AG09309 (cell line): ENCODE measurements at regions not wholly inside any gene's neighbourhood (a gene's known extent, or its start where the extent isn't known, plus 50 kb on each side); places are given as distances from the start of the nearest gene placed in this dataset.

Source experiments
- DNase-seq: peaks from one replicate; pipeline ENCODE4 v3.0.0-alpha.2; 2010; ENCODE audit warnings: low read depth
- H3K4me3 ChIP-seq: 2 replicates; pipeline ENCODE4 v1.5.1; 2011; ENCODE audit warnings: mild to moderate bottlenecking, low read depth, low read length, moderate library complexity; ENCODE audit not compliant: control insufficient read depth
- TF ChIP-seq, protein P1 (sequence below): IDR thresholded peaks from 2 replicates; pipeline ENCODE4 v1.5.1; 2011; ENCODE audit warnings: mild to moderate bottlenecking, low read depth, low read length, inconsistent platforms; ENCODE audit not compliant: insufficient read depth, control insufficient read depth; ENCODE audit errors: missing control alignments

DNA sequence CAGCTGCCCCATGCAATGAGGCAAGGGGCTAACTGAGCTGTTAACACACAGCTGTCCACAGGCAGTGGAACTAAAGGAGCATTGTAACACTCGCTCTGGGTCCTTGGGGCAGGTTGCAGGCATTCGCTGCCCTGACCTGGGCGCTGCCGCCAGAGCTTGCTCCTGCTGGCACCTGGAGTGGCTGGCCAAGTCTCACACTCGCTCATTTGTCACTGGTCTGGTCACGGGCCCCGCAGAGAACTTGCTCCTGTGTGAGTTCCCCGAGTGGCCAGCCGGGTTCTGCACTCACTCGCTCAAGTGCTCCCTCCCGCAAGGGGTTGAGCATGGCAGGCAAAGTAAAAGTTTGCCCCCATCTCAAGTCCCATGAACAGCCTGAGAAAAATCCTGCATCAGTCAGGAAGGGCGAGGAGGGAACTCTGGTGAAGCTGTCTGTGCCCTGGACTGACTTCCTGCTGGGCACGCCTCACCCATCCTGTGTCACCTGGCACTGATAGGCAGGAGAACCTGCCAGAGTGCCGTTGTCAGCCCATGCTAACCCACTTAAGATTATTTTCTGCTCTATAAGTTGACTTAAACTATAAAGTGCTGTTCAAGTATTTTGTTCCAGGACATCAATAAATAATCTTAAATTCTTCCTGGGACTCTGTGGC is 934.8 kb upstream of the GYPC start:
- no peak for DNase-seq
- TF ChIP-seq, protein P1, sequence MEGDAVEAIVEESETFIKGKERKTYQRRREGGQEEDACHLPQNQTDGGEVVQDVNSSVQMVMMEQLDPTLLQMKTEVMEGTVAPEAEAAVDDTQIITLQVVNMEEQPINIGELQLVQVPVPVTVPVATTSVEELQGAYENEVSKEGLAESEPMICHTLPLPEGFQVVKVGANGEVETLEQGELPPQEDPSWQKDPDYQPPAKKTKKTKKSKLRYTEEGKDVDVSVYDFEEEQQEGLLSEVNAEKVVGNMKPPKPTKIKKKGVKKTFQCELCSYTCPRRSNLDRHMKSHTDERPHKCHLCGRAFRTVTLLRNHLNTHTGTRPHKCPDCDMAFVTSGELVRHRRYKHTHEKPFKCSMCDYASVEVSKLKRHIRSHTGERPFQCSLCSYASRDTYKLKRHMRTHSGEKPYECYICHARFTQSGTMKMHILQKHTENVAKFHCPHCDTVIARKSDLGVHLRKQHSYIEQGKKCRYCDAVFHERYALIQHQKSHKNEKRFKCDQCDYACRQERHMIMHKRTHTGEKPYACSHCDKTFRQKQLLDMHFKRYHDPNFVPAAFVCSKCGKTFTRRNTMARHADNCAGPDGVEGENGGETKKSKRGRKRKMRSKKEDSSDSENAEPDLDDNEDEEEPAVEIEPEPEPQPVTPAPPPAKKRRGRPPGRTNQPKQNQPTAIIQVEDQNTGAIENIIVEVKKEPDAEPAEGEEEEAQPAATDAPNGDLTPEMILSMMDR = no peak
- H3K4me3 ChIP-seq = no peak overlapping the region

DNA sequence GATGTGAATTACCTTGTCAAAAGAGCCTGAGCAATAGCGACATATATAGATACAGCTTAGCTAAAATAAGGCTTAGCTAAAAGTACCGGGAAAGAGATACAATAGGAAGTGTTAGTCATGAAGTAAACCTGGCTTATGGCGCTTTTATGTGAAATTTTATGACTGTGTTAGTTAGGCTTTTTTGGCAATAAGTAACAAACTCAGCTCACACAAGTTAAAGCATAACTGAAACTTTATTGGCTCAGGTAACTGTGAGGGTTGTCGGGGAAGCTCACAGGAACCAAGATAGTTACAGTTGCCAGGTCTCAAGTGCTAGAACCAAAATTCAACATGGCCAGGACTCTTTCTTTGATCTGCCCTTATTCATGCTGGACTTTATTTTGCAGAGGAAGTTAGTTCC is 925.0 kb upstream of the GYPC start:
- TF ChIP-seq, protein P1 = no peak
- H3K4me3 ChIP-seq = no peak overlapping the region
- DNase-seq = no peak

DNA sequence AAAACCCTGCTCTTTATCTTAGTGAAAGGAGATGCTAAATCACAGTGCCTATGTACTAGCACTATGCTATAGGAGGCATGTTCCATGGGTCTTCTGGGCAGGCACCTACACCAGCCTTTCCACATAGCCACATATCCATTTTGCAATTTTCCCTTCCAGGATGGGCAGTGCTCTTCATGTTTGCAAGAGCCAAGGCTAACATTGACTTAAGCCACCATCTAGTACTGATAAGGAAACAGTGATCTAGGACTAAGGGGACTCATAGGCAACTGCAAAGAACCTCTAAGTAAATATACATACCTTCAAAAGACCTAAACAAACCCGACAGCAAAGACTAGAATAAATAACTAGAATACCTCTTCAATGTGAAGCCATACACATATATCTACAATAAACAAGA is 919.7 kb upstream of the GYPC start:
- no peak for DNase-seq
- no peak overlapping the region for H3K4me3 ChIP-seq
- TF ChIP-seq, protein P1 = no peak

DNA sequence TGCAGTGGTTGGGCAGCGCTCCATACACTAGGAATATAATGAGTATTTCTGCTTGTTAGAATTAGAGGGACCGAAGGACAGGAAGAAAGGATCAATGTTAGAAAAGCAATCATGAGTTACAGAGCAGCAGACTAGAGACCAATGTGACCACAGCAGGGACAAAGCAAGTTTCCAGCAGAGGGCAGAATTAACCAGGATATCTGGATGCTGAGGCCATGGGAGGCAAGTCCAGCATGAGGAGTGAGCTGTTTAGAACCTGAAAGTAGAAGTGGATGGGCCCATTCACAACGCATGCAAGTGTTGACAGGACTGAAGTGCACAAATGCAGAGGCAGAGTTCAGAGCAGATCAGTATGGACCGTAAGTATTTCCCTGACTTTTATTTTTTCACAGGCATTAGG is 910.4 kb upstream of the GYPC start:
- H3K4me3 ChIP-seq = no peak overlapping the region
- TF ChIP-seq, protein P1 = no peak
- no peak for DNase-seq

DNA sequence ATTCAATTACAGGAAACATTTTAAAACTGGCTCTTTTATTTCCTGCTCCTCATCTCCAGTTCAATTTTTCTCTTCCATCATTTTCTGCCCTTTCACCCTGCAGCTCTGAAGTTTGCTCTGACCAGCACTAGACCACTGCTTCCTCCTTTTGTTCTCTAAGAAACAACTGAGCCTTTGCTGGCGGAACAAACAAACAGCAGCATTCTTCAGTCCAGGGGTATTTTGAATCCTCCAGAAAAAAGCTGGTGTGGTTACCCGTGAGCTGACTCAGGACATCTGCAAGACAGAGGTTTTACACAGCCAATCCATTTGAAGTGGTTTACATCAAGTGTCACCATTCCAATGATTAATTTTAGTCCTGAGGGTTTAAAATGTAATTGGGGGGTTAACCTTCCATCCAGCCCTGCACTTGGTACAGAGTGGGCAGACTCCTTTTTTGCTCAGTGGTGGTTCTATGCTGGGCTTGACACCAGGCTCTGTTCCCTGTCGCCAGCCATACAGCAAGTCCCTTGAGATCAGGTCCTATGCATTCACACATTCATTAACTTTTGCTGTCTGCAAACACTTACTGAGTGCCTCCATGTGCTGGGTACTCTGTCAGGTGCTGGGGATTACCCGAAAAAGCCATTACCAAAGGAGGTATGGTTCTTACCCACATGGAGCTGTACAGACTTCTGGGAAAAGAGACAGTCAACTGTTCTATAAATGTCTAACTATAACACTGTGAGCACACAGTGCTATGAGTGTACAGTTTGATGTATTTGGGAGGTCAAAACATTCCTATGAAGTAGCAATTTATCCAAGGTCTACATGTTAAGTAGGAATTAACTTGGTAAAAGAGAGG is 909.4 kb upstream of the GYPC start:
- no peak for DNase-seq
- no peak overlapping the region for H3K4me3 ChIP-seq
- TF ChIP-seq, protein P1 = no peak

DNA sequence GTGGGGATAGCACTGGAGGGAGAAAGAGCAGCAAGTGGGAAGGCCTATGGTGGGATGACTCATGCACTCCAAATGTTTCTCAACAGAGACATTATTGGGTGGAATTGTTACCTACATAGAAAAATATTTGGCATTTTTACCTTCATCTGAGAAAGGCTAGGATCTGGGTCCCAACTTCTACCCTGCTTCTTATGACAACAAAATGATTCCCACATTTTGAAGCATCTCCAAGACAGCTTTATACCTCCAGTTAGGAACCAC is 908.9 kb upstream of the GYPC start:
- H3K4me3 ChIP-seq = no peak overlapping the region
- DNase-seq = no peak
- TF ChIP-seq, protein P1 = no peak
